HuH-7.5 (cell line): ENCODE measurements at regions not wholly inside any gene's neighbourhood (a gene's known extent, or its start where the extent isn't known, plus 50 kb on each side); places are given as distances from the start of the nearest gene placed in this dataset.

ENCODE experiments used
- DNase-seq: peaks from one replicate; pipeline ENCODE4 v3.0.0; 2011; ENCODE audit warnings: low spot score

- DNase-seq = no peak
Measured at GRCh38 chr4:176843710-176844109, 51.0 kb upstream of the VEGFC start.

DNA sequence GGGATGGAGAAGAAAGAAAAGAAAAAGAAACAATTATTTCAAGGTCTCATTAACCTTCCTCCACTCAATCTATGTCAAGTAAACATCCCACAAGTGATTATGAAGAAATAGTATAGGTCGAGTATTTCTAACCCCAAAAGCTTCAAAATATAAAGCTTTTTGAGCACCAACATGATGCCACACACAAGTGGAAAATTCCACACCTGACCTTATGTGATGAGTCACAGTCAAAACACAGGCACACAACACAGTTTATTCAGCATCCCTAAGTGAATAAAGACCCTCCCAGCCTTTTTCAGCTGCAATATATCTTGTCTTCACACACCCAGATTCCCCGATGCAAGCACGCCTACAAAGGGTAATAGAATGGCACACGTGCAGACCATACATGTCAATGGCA lies 51.7 kb upstream of the VEGFC start:
- DNase-seq = no peak

DNA sequence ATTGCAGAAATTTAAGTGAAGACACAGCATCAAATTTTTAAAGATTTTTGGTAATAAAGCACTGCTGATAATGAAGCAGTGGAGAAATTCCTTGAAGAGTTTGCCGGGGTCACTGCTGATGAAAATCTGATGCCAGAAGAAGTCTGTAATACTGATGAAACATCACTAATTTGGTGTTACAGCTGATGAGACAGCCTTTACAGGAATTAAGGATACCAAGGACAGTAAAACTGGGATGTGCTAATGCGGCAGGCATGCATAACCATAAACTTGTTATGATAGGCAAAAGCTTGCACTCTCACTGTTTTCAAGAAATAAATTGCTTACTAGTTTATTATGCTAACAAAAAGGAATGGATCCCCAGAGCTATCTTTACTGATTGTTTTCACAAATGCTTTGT lies 52.9 kb upstream of the VEGFC start:
- no peak for DNase-seq

- no peak for DNase-seq
Measured at GRCh38 chr4:176849076-176849475, 56.4 kb upstream of the VEGFC start.

GRCh38 chr4:176850436-176850835 lies 57.7 kb upstream of the VEGFC start:
- DNase-seq = no peak

DNA sequence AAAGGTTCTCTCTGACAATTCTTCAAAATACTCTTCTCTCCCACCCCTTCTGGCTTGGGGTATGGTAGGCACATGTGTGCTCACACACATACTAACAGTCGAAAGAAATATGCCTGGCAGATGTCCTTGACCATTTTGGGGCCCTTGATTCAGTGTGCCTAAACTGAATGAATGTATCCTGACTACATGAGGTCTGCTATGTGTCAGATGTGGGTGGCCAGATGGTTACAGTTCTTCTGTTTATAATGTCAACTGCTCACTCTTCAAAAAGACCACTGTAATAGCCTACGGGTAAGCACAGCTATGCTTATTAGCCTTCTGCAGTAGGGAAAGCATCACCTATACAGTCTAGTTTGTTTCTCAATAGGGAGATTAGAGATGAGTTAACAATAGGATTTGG lies 63.7 kb upstream of the VEGFC start:
- no peak for DNase-seq

DNA sequence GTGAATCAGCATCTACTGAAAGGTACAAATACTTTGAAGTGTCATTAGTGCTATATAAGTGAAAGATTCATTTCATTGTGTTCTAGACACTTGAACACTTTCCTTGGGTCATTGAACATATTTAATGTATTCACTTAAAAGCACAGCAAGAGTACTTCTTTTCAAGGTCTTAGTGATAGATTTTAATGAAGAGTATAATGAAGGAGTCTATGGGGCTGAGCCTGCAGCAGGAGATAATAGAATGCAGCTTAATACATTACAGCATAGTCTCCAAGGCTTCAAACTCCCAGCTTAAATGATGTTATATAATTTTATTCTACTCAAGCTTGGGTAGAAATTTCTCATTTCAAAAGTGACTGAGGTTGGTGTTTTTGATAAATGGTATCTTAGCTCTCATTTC lies 66.1 kb upstream of the VEGFC start:
- DNase-seq = no peak

DNA sequence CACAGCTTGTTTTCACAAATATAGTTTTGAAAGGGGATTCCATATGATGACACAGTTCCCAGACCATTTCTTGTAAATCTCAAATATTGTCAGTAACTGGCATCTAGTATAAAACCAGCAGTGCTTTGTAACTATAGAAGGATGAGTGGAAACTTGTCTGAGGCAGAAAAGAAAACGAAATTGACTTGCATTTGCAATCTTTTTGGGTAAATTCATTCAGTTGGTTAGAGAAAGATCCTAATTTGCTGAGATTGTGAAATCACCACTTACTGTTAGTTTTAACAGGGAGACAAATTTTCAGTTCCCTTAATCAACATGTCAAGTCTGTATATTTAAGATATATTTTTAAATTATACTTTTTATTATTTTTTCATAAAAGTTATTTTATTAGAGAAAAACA lies 71.5 kb upstream of the VEGFC start:
- no peak for DNase-seq

DNA sequence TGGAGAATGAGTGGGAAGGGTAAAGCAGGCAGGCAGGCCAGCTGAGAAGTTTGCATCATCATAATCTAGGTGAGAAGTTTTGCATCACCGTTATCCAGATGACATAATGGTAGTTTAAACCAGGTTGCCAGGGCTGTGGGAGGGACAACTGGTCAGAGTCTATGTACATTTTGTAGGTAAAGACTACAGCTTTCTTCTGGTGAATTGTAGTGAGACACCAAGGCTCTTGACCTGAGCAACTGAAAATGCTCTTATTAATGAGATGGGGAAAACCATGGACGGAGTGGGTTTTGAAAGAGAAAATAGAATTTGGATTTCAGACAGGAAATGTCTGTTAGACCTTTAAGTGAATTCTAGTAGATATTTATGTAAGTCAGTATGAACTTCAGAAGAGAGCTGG lies 76.0 kb upstream of the VEGFC start:
- no peak for DNase-seq

DNA sequence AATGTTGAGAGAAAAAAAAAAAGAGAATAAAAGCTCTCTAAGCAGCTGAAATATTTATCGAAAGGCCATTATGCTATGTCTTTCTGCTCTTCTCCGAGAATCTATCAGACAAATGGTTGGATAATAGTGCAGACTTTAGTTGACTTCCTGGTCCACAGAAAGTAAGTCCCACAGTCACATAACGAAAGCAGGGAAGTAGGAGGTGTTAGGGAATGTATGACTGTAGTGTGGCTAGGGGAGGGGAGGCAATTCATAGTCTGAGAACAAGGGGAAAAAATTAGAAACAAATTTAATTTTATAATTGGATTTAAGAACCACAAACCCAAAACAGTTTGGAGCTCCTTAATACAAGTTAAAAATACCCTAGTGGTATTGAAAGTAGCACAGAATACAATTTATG lies 79.7 kb upstream of the VEGFC start:
- DNase-seq = no peak

DNA sequence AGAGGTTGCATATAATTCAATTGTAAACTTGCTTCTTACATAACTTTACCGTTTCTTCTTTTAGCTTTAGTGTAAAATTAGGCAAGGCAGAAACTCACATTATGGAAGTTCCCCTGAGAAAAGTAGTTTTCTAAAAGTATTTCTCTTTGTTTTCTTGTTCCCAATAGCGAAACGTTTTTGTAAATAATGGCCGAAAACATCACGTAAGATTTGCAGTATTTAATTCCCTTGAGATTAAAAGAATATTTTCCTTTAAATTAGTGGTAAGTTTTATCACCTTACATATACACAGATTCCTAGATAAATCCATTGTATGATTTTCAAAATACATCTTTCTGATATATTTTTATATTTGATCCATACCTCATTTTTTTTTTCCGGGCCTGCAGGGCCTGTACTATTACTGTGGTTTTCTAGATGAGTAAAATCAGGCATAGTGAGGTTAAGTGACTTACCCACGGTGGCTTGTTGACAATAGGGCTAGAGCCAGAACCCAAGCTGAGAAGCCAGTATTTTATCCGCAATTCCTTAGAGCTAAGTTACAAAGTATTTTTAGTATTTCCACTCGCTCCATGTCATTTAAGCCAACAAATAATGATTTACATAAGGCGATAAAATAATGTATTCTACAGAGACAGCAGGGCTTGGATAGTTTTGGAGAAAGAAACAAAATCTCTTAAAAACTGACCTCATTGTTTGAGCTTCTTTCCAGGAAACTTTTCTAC lies 82.2 kb upstream of the VEGFC start:
- DNase-seq = no peak

- no peak for DNase-seq
Measured at GRCh38 chr4:176875446-176875930, 82.8 kb upstream of the VEGFC start.

- no peak for DNase-seq
Measured at GRCh38 chr4:176879380-176880116, 86.8 kb upstream of the VEGFC start.

- DNase-seq = no peak
Measured at GRCh38 chr4:176882206-176882605, 89.5 kb upstream of the VEGFC start.

DNA sequence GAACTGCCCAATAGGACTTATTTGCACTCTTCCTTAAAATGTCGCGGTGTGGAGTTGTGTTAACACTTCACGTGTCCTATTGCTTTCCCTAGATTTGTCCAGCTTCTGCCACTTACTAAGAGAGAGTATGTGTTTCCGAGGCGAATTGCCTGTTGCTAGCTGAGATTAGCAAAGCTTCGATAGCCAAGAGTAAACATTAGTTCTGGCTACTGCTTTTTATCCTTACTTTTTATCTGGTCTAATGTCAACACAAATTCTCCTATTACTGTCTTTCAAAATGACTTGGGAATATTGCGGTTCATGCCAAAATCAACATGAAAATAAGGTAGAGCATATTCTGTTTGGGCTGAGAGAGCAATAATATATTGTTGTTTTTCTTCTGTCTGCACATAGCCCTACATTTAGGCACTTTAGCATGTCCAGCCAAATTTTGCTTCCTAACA lies 90.4 kb upstream of the VEGFC start:
- no peak for DNase-seq

GRCh38 chr4:176883681-176884418 lies 91.1 kb upstream of the VEGFC start:
- no peak for DNase-seq

DNA sequence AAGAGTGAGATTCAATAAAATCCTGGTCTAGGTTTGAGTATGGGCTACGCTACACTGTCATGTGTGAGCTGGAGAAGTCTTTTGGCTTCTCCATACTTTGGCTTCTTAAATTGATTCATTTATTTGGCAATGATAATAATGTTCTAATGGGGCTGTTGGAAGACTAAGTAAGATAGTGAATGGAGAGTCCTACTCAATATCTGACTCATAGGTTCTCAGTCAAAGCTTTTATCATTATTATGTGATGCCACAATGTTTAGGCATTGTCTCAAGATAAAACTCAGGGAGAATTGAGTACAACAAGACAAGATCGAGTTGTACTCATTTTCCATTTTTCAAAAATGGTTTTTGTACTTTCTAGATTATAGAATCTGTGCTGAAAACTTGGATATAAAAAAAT lies 92.5 kb upstream of the VEGFC start:
- no peak for DNase-seq

GRCh38 chr4:176886135-176886534 lies 93.4 kb upstream of the VEGFC start:
- no peak for DNase-seq

- DNase-seq = no peak
Measured at GRCh38 chr4:176889776-176890175, 97.1 kb upstream of the VEGFC start.

DNA sequence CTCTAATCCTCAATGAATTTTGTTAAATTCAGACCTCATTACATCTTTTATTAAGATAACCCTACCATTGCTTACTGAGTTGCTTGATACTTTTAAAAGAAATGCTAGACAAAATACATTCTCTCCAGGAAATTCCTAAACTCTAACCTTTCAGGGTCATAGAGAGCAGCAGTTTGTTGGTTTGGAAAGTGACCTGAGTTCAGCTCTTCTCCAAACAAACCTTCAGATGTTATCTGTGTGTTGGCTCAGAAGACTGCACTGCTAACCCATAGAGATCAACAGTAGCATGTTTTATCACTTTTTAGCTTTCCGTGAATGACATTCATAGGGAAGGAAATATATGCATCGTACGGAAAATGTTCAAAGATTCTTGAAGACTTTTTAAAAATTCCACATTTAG lies 101.8 kb upstream of the VEGFC start:
- DNase-seq = no peak

- DNase-seq = no peak
Measured at GRCh38 chr4:176896211-176896610, 103.5 kb upstream of the VEGFC start.

DNA sequence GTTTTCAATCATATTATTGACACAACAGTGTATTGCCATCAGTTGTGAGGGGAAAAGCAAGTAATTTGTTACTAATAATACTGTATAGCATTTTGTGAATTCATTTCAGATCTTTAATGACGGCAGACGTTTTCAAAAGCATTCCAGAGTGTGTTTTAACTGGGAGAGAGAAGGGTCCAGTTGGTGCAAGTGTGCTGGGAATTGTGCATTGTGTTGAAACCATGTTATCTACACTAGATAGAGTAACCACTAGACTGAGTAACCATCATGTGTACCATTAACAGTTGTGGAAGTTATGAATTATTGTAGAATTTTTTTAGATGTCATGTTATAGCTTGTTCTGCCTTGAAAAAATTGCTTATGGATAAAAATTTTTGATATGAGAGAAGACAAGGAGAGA lies 104.5 kb upstream of the VEGFC start:
- DNase-seq = no peak

DNA sequence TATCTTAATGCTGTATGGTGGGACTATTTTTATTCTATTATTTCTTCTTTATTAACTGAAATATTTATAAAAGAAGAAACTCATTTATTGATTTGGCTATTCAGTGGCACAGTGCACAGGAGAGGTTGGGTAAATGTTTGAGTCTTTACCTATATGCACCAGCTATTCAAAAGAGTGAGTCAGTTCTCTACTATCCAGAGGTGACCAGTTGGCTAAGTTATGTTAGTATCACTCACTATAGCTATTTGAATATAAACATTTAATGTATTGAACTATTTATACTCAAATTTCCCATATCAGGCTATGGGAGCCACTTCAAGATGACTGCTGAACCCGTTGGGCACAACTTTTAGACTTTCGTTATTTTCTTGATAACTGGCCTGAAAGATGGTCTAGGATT lies 106.1 kb upstream of the VEGFC start:
- DNase-seq = no peak
